GM18520 (cell line): ENCODE measurements at regions not wholly inside any gene's neighbourhood (a gene's known extent, or its start where the extent isn't known, plus 50 kb on each side); places are given as distances from the start of the nearest gene placed in this dataset.

Experiments used
- ATAC-seq: cut with Tn5 transposase; IDR thresholded peaks from one replicate; pipeline ENCODE4 v1.9.1; 2021; ENCODE audit not compliant: unreplicated experiment

- no peak for ATAC-seq
Observed at GRCh38 chr10:4503076-4503475, 322.9 kb upstream of the AKR1E2 start.

- no peak for ATAC-seq
Observed at GRCh38 chr10:4501306-4501705, 324.7 kb upstream of the AKR1E2 start.

GRCh38 chr10:4498711-4499251 lies 327.2 kb upstream of the AKR1E2 start:
- no peak for ATAC-seq

- ATAC-seq: no peak
Observed at GRCh38 chr10:4494551-4494950, 331.5 kb upstream of the AKR1E2 start.

GRCh38 chr10:4492202-4492601 lies 333.8 kb upstream of the AKR1E2 start:
- no peak for ATAC-seq

- ATAC-seq: no peak
Observed at GRCh38 chr10:4488904-4489303, 337.1 kb upstream of the AKR1E2 start.

- ATAC-seq: no peak
Observed at GRCh38 chr10:4485636-4486035, 340.4 kb upstream of the AKR1E2 start.

GRCh38 chr10:4483811-4484210 lies 342.2 kb upstream of the AKR1E2 start:
- ATAC-seq: no peak

GRCh38 chr10:4482659-4483058 lies 343.3 kb upstream of the AKR1E2 start:
- no peak for ATAC-seq

GRCh38 chr10:4481192-4481591 lies 344.8 kb upstream of the AKR1E2 start:
- no peak for ATAC-seq

- no peak for ATAC-seq
Observed at GRCh38 chr10:4479342-4479741, 346.7 kb upstream of the AKR1E2 start.

GRCh38 chr10:4477664-4478063 lies 348.3 kb upstream of the AKR1E2 start:
- ATAC-seq: no peak

GRCh38 chr10:4475827-4476490 lies 350.0 kb upstream of the AKR1E2 start:
- no peak for ATAC-seq

- ATAC-seq: no peak
Observed at GRCh38 chr10:4474829-4475228, 351.2 kb upstream of the AKR1E2 start.

- no peak for ATAC-seq
Observed at GRCh38 chr10:4473977-4474376, 352.0 kb upstream of the AKR1E2 start.

- no peak for ATAC-seq
Observed at GRCh38 chr10:4472190-4472904, 353.7 kb upstream of the AKR1E2 start.

- no peak for ATAC-seq
Observed at GRCh38 chr10:4470231-4470835, 355.7 kb upstream of the AKR1E2 start.

- no peak for ATAC-seq
Observed at GRCh38 chr10:4467481-4467880, 358.5 kb upstream of the AKR1E2 start.

- no peak for ATAC-seq
Observed at GRCh38 chr10:4460267-4460666, 365.7 kb upstream of the AKR1E2 start.

- ATAC-seq: no peak
Observed at GRCh38 chr10:4459531-4459930, 366.5 kb upstream of the AKR1E2 start.

GRCh38 chr10:4457597-4457996 lies 368.4 kb upstream of the AKR1E2 start:
- no peak for ATAC-seq

- no peak for ATAC-seq
Observed at GRCh38 chr10:4456776-4457175, 369.2 kb upstream of the AKR1E2 start.
